Adrenal gland (tissue), 5 donors: ENCODE measurements at regions not wholly inside any gene's neighbourhood (a gene's known extent, or its start where the extent isn't known, plus 50 kb on each side); places are given as distances from the start of the nearest gene placed in this dataset.

ENCODE experiments used
- POLR2A ChIP-seq, 2 donors: fragments of 450-650 bp; IDR thresholded peaks; one replicate each; pipeline ENCODE4 v1.6.1; 2017; ENCODE audit warnings: antibody characterized with exemption in 2 of 2, mild to moderate bottlenecking in 2 of 2, moderate library complexity in 1 of 2
- TF ChIP-seq, protein P1 (sequence below), 6 experiments: fragments of 450-650 bp in 4 of 6; fragments of 200-600 bp in 2 of 6; sonication (generic) in 1 of 6; IDR thresholded peaks; 1 replicate in 5 of 6; 2 replicates in 1 of 6; pipeline versions ENCODE4 v1.5.1 to v1.8.0; 2016 to 2021; ENCODE audit warnings: antibody characterized with exemption in 6 of 6, mild to moderate bottlenecking in 2 of 6, moderate library complexity in 1 of 6
- donor health status: DM: no; HTN: no; CAD: no.

DNA sequence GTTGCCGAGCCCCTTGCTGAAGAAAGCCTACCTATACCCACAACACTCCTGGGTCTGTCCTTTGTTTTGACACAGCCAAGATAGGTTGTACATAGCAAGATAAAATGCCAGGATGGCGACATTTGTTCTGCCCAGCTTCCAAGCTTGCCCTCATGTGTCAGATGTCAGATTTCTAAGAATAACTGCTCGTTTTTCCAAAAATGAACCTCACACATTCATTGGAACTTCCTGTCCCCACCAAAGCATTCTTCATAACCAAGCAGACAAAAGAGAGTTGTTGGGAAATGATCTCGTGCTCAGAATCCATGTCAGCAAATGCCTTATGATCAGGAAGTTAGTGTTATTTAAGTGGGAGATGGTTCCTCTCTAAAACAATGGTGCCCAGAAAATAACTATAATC is 210.1 kb downstream of the ZNF608 start:
- no peak for TF ChIP-seq POLR2A (IDR thresholded peaks at IDR 0.05)
- TF ChIP-seq, protein P1, sequence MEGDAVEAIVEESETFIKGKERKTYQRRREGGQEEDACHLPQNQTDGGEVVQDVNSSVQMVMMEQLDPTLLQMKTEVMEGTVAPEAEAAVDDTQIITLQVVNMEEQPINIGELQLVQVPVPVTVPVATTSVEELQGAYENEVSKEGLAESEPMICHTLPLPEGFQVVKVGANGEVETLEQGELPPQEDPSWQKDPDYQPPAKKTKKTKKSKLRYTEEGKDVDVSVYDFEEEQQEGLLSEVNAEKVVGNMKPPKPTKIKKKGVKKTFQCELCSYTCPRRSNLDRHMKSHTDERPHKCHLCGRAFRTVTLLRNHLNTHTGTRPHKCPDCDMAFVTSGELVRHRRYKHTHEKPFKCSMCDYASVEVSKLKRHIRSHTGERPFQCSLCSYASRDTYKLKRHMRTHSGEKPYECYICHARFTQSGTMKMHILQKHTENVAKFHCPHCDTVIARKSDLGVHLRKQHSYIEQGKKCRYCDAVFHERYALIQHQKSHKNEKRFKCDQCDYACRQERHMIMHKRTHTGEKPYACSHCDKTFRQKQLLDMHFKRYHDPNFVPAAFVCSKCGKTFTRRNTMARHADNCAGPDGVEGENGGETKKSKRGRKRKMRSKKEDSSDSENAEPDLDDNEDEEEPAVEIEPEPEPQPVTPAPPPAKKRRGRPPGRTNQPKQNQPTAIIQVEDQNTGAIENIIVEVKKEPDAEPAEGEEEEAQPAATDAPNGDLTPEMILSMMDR (IDR thresholded peaks at IDR 0.05), result no peak
